WTC11 (cell line): ENCODE measurements at regions not wholly inside any gene's neighbourhood (a gene's known extent, or its start where the extent isn't known, plus 50 kb on each side); places are given as distances from the start of the nearest gene placed in this dataset.
A peak's percentile ranks its signal among the peaks of the same experiment; 100 is the strongest.

Experiments
- ATAC-seq: fragments of 200-7000 bp; cut with Tn5 transposase; 2 replicates; pipeline ENCODE4 v1.10.0; 2021; ENCODE audit warnings: mild to moderate bottlenecking, moderate library complexity
- CTCF ChIA-PET: fragments of 300-600 bp; sonication (Branson Sonifier 250); formaldehyde crosslinking; loops from one replicate; lab custom pipeline; 2021; ENCODE audit warnings: antibody characterized with exemption; lab: Charles Lee
- POLR2A ChIA-PET: fragments of 350-600 bp; sonication (Branson Sonifier 250); formaldehyde crosslinking; loops from one replicate; lab custom pipeline; 2021; ENCODE audit warnings: antibody characterized with exemption; lab: Charles Lee
- DNase-seq: peaks from one replicate; pipeline ENCODE4 v3.0.0; 2021; ENCODE audit warnings: low spot score
- H3K27ac Mint-ChIP-seq: 2 replicates; pipeline ENCODE4 v1.8.0; 2021; ENCODE audit warnings: mixed read lengths
- H3K27me3 Mint-ChIP-seq: 2 replicates; pipeline ENCODE4 v1.8.0; 2021; ENCODE audit warnings: low read depth, mild to moderate bottlenecking, moderate library complexity, mixed read lengths
- H3K36me3 Mint-ChIP-seq: 2 replicates; pipeline ENCODE4 v1.8.0; 2021; ENCODE audit warnings: mixed read lengths
- H3K4me1 Mint-ChIP-seq: 2 replicates; pipeline ENCODE4 v1.8.0; 2022; ENCODE audit warnings: mixed read lengths
- H3K4me3 Mint-ChIP-seq: 2 replicates; pipeline ENCODE4 v1.8.0; 2021; ENCODE audit warnings: mild to moderate bottlenecking, moderate library complexity, mixed read lengths
- H3K9me3 Mint-ChIP-seq: 2 replicates; pipeline ENCODE4 v1.8.0; 2021; ENCODE audit warnings: mixed read lengths
- AFF4 ChIP-seq: sonication (generic); formaldehyde crosslinking; IDR thresholded peaks from 2 replicates; pipeline ENCODE4 v1.8.1; 2023; ENCODE audit warnings: mild to moderate bottlenecking, missing genetic modification reagents, borderline replicate concordance
- ATF2 ChIP-seq: sonication (generic); formaldehyde crosslinking; IDR thresholded peaks from 2 replicates; pipeline ENCODE4 v1.8.1; 2022; ENCODE audit warnings: low read depth, missing genetic modification reagents, borderline replicate concordance
- CBFB ChIP-seq: sonication (generic); formaldehyde crosslinking; IDR thresholded peaks from 2 replicates; pipeline ENCODE4 v1.8.1; 2022; ENCODE audit warnings: mild to moderate bottlenecking, low read depth, missing genetic modification reagents
- CREM ChIP-seq: sonication (generic); formaldehyde crosslinking; IDR thresholded peaks from 2 replicates; pipeline ENCODE4 v1.8.1; 2022; ENCODE audit warnings: mild to moderate bottlenecking, missing genetic modification reagents, moderate library complexity
- EMX1 ChIP-seq: fragments of 250-450 bp; sonication (Bioruptor Pico); IDR thresholded peaks from 2 replicates; pipeline ENCODE4 v1.8.0; 2021; ENCODE audit warnings: mild to moderate bottlenecking
- ETV6 ChIP-seq: sonication (generic); formaldehyde crosslinking; IDR thresholded peaks from 2 replicates; pipeline ENCODE4 v1.8.1; 2022; ENCODE audit warnings: mild to moderate bottlenecking, missing genetic modification reagents
- FOXK1 ChIP-seq: sonication (generic); formaldehyde crosslinking; IDR thresholded peaks from 2 replicates; pipeline ENCODE4 v1.8.0; 2022; ENCODE audit warnings: mild to moderate bottlenecking, moderate library complexity, missing genetic modification reagents
- IRF1 ChIP-seq: sonication (generic); formaldehyde crosslinking; IDR thresholded peaks from 2 replicates; pipeline ENCODE4 v1.8.0; 2023; ENCODE audit warnings: missing genetic modification reagents
- MXD4 ChIP-seq: fragments of 250-450 bp; sonication (Bioruptor Pico); IDR thresholded peaks from 2 replicates; pipeline ENCODE4 v1.8.0; 2021; ENCODE audit warnings: mild to moderate bottlenecking, moderate library complexity, borderline replicate concordance
- NFE2L1 ChIP-seq: sonication (generic); formaldehyde crosslinking; IDR thresholded peaks from 2 replicates; pipeline ENCODE4 v1.8.1; 2023; ENCODE audit warnings: missing genetic modification reagents
- NFYB ChIP-seq: sonication (generic); formaldehyde crosslinking; conservative IDR thresholded peaks from 2 replicates; pipeline ENCODE4 v1.8.0; 2022; ENCODE audit warnings: low read depth, missing genetic modification reagents
- PRDM15 ChIP-seq: sonication (generic); formaldehyde crosslinking; IDR thresholded peaks from 2 replicates; pipeline ENCODE4 v1.8.0; 2022; ENCODE audit warnings: missing genetic modification reagents
- RELA ChIP-seq: sonication (generic); formaldehyde crosslinking; IDR thresholded peaks from 2 replicates; pipeline ENCODE4 v1.8.1; 2022; ENCODE audit warnings: missing genetic modification reagents, mild to moderate bottlenecking, borderline replicate concordance
- SOX15 ChIP-seq: fragments of 250-450 bp; sonication (Bioruptor Pico); IDR thresholded peaks from 2 replicates; pipeline ENCODE4 v1.9.0; 2021; ENCODE audit warnings: mild to moderate bottlenecking
- TEAD1 ChIP-seq: sonication (generic); formaldehyde crosslinking; IDR thresholded peaks from 2 replicates; pipeline ENCODE4 v1.8.0; 2022; ENCODE audit warnings: mild to moderate bottlenecking, missing genetic modification reagents
- ZNF138 ChIP-seq: sonication (generic); formaldehyde crosslinking; conservative IDR thresholded peaks from 2 replicates; pipeline ENCODE4 v1.8.1; 2022; ENCODE audit warnings: mild to moderate bottlenecking, moderate library complexity, missing genetic modification reagents
- ZNF263 ChIP-seq: sonication (generic); formaldehyde crosslinking; IDR thresholded peaks from 2 replicates; pipeline ENCODE4 v1.8.1; 2022; ENCODE audit warnings: low read depth, mild to moderate bottlenecking, moderate library complexity, missing genetic modification reagents
- ZNF396 ChIP-seq: fragments of 250-450 bp; sonication (Bioruptor Pico); IDR thresholded peaks from 2 replicates; pipeline ENCODE4 v1.8.0; 2021; ENCODE audit warnings: mild to moderate bottlenecking, moderate library complexity, borderline replicate concordance
- ZNF512 ChIP-seq: sonication (generic); formaldehyde crosslinking; IDR thresholded peaks from 2 replicates; pipeline ENCODE4 v1.8.1; 2022; ENCODE audit warnings: missing genetic modification reagents, borderline replicate concordance
- ZNF532 ChIP-seq: fragments of 250-450 bp; sonication (Bioruptor Pico); IDR thresholded peaks from 2 replicates; pipeline ENCODE4 v1.9.0; 2021; ENCODE audit warnings: mild to moderate bottlenecking, borderline replicate concordance

GRCh38 chr18:79608069-79608468 is 71.5 kb upstream of the CTDP1 start:
- Mint-ChIP-seq H3K9me3 (no peaks in the 10 kb centered on the region), H3K36me3 (no peaks in the 10 kb centered on the region), H3K27me3 (peaks cover 2% of the 10 kb centered on the region; the same call in 1 of the 2 replicates), H3K4me3 (no peak overlapping the region), H3K4me1 (peaks cover 10% of the 10 kb centered on the region), H3K27ac (no peak overlapping the region)
- ChIA-PET CTCF (no interaction called here), POLR2A (no interaction called here)
- ATAC-seq (no peak), DNase-seq (no peak)
- TF ChIP-seq RELA (CRISPR knock-in tag) (no peak), SOX15 (CRISPR knock-in tag) (no peak), NFE2L1 (CRISPR knock-in tag) (no peak), ZNF138 (CRISPR knock-in tag) (no peak), NFYB (CRISPR knock-in tag) (no peak), TEAD1 (CRISPR knock-in tag) (no peak), CBFB (CRISPR knock-in tag) (no peak)

GRCh38 chr18:79608535-79608934 is 71.1 kb upstream of the CTDP1 start:
- POLR2A ChIA-PET, result no interaction called here
- H3K27me3 Mint-ChIP-seq, result peaks cover 2% of the 10 kb centered on the region; the same call in 1 of the 2 replicates
- peak overlapping the region; percentile 63; the same call in 1 of the 2 replicates for H3K27ac Mint-ChIP-seq
- CTCF ChIA-PET, result no interaction called here
- no peak for DNase-seq
- H3K4me3 Mint-ChIP-seq, result no peak overlapping the region
- H3K9me3 Mint-ChIP-seq, result no peaks in the 10 kb centered on the region
- H3K36me3 Mint-ChIP-seq, result no peaks in the 10 kb centered on the region
- no peak for ATAC-seq
- H3K4me1 Mint-ChIP-seq, result peaks cover 10% of the 10 kb centered on the region
- TF ChIP-seq ZNF138 (CRISPR knock-in tag) (no peak), PRDM15 (CRISPR knock-in tag) (no peak), ZNF512 (CRISPR knock-in tag) (no peak), FOXK1 (CRISPR knock-in tag) (no peak), MXD4 (no peak), ATF2 (CRISPR knock-in tag) (no peak), CREM (CRISPR knock-in tag) (no peak), IRF1 (CRISPR knock-in tag) (no peak), EMX1 (CRISPR knock-in tag) (no peak), AFF4 (CRISPR knock-in tag) (no peak), ZNF396 (CRISPR knock-in tag) (no peak), ZNF532 (CRISPR knock-in tag) (no peak), ETV6 (CRISPR knock-in tag) (no peak), ZNF263 (CRISPR knock-in tag) (no peak)
